ENCODE measurements at regions not wholly inside any gene's neighbourhood (a gene's known extent, or its start where the extent isn't known, plus 50 kb on each side); places are given as distances from the start of the nearest gene placed in this dataset.

DNA sequence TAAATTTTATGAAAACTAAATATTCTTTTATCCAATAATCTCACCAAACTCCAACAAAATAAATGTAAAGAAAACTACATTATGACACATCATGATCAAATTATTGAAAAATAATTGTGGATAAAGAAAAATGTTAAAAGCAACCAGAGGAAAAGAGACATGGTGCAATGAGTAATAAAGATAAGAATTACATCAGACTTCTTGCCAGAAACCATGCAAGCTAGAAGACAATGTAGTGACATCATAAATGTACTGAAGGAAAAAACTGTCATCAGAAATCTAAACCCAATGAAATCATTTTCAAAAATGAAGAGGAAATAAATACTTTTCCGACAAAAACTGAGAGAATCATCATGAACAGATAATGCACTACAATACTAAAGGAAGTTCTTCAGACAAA is 135.9 kb upstream of the EOLA2 start:
- TF ChIP-seq, protein P1, sequence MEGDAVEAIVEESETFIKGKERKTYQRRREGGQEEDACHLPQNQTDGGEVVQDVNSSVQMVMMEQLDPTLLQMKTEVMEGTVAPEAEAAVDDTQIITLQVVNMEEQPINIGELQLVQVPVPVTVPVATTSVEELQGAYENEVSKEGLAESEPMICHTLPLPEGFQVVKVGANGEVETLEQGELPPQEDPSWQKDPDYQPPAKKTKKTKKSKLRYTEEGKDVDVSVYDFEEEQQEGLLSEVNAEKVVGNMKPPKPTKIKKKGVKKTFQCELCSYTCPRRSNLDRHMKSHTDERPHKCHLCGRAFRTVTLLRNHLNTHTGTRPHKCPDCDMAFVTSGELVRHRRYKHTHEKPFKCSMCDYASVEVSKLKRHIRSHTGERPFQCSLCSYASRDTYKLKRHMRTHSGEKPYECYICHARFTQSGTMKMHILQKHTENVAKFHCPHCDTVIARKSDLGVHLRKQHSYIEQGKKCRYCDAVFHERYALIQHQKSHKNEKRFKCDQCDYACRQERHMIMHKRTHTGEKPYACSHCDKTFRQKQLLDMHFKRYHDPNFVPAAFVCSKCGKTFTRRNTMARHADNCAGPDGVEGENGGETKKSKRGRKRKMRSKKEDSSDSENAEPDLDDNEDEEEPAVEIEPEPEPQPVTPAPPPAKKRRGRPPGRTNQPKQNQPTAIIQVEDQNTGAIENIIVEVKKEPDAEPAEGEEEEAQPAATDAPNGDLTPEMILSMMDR (IDR thresholded peaks at IDR 0.05): no peak
- no peak for TF ChIP-seq POLR2A (IDR thresholded peaks at IDR 0.05)
